DMS 273 (cell line): ENCODE measurements at regions not wholly inside any gene's neighbourhood (a gene's known extent, or its start where the extent isn't known, plus 50 kb on each side); places are given as distances from the start of the nearest gene placed in this dataset.
A peak's percentile ranks its signal among the peaks of the same experiment; 100 is the strongest.

Experiments
- DNase-seq: peaks from one replicate; lab custom pipeline; 2025; ENCODE audit not compliant: unreplicated experiment; lab: John Stamatoyannopoulos, UW

GRCh38 chrX:16488959-16489358 is 161.0 kb upstream of the S100G start:
- DNase-seq: no peak

- DNase-seq: peak; percentile 14
Observed at GRCh38 chrX:16491461-16491860, 158.5 kb upstream of the S100G start.

GRCh38 chrX:16496175-16496574 is 153.8 kb upstream of the S100G start:
- DNase-seq: no peak

- DNase-seq: no peak
Observed at GRCh38 chrX:16511796-16512776, 137.9 kb upstream of the S100G start.

GRCh38 chrX:16516232-16516876 is 133.6 kb upstream of the S100G start:
- DNase-seq: no peak

- no peak for DNase-seq
Observed at GRCh38 chrX:16517039-16517605, 132.8 kb upstream of the S100G start.

GRCh38 chrX:16518131-16518530 is 131.8 kb upstream of the S100G start:
- DNase-seq: no peak

- DNase-seq: no peak
Observed at GRCh38 chrX:16524316-16524715, 125.6 kb upstream of the S100G start.

GRCh38 chrX:16526003-16526402 is 124.0 kb upstream of the S100G start:
- no peak for DNase-seq

- DNase-seq: no peak
Observed at GRCh38 chrX:16528620-16529019, 121.3 kb upstream of the S100G start.
